LNCAP (cell line): ENCODE measurements at regions not wholly inside any gene's neighbourhood (a gene's known extent, or its start where the extent isn't known, plus 50 kb on each side); places are given as distances from the start of the nearest gene placed in this dataset.

Experiments used
- CTCF ChIP-seq: fragments of 450-650 bp; IDR thresholded peaks from 2 replicates; pipeline ENCODE4 v1.5.1; 2017; ENCODE audit warnings: mild to moderate bottlenecking

- TF ChIP-seq CTCF: no peak
These were observed 1077.4 kb downstream of the REEP3 start for GRCh38 chr10:64598600-64598999.

GRCh38 chr10:64601298-64601697 lies 1080.1 kb downstream of the REEP3 start:
- TF ChIP-seq CTCF: no peak

GRCh38 chr10:64617085-64617484 lies 1095.9 kb downstream of the REEP3 start:
- TF ChIP-seq CTCF: no peak

- TF ChIP-seq CTCF: no peak
These were observed 1097.9 kb downstream of the REEP3 start for GRCh38 chr10:64619102-64619501.

GRCh38 chr10:64626924-64627323 lies 1105.7 kb downstream of the REEP3 start:
- no peak for TF ChIP-seq CTCF

- no peak for TF ChIP-seq CTCF
These were observed 1109.3 kb downstream of the REEP3 start for GRCh38 chr10:64630534-64630933.

- TF ChIP-seq CTCF: no peak
These were observed 1114.7 kb downstream of the REEP3 start for GRCh38 chr10:64635906-64636305.

GRCh38 chr10:64636461-64636860 lies 1115.3 kb downstream of the REEP3 start:
- TF ChIP-seq CTCF: no peak
